H9 (cell line): ENCODE measurements at regions not wholly inside any gene's neighbourhood (a gene's known extent, or its start where the extent isn't known, plus 50 kb on each side); places are given as distances from the start of the nearest gene placed in this dataset.

Experiments used
- DNase-seq: peaks from one replicate; pipeline ENCODE4 v3.0.0-alpha.2; 2017
- H2AFZ ChIP-seq: one replicate; pipeline ENCODE4 v1.6.1; 2013; ENCODE audit warnings: mild to moderate bottlenecking, low read length, control low read depth, moderate library complexity
- H2AK5ac ChIP-seq: 2 replicates; pipeline ENCODE4 v1.6.1; 2013; ENCODE audit warnings: low read length, control low read depth, mixed read lengths; ENCODE audit not compliant: insufficient read length
- H2BK120ac ChIP-seq: one replicate; pipeline ENCODE4 v1.6.1; 2013; ENCODE audit warnings: low read depth, mild to moderate bottlenecking, low read length, control low read depth, inconsistent platforms; ENCODE audit not compliant: poor library complexity, severe bottlenecking
- H2BK12ac ChIP-seq: 2 replicates; pipeline ENCODE4 v1.6.1; 2013; ENCODE audit warnings: low read length, control low read depth, mixed read lengths, low read depth; ENCODE audit not compliant: insufficient read length
- H2BK15ac ChIP-seq: 2 replicates; pipeline ENCODE4 v1.6.1; 2013; ENCODE audit warnings: low read depth, low read length, control low read depth
- H2BK20ac ChIP-seq: one replicate; pipeline ENCODE4 v1.6.1; 2013; ENCODE audit warnings: low read depth, mild to moderate bottlenecking, low read length, control low read depth, inconsistent platforms; ENCODE audit not compliant: poor library complexity, severe bottlenecking
- H2BK5ac ChIP-seq: 2 replicates; pipeline ENCODE4 v1.6.1; 2013; ENCODE audit warnings: low read length, control low read depth, mixed read lengths; ENCODE audit not compliant: insufficient read length
- H3K14ac ChIP-seq: 2 replicates; pipeline ENCODE4 v1.6.1; 2013; ENCODE audit warnings: low read length, control low read depth; ENCODE audit not compliant: insufficient read depth
- H3K18ac ChIP-seq: 2 replicates; pipeline ENCODE4 v1.6.1; 2013; ENCODE audit warnings: low read depth, mild to moderate bottlenecking, mixed read lengths, low read length, control low read depth; ENCODE audit not compliant: insufficient read length
- H3K23ac ChIP-seq: 2 replicates; pipeline ENCODE4 v1.6.1; 2013; ENCODE audit warnings: low read length, control low read depth, mixed read lengths, low read depth; ENCODE audit not compliant: insufficient read length
- H3K23me2 ChIP-seq: 2 replicates; pipeline ENCODE4 v1.6.1; 2013; ENCODE audit warnings: low read depth, mild to moderate bottlenecking, mixed read lengths, low read length, control low read depth; ENCODE audit not compliant: insufficient read length, poor library complexity, severe bottlenecking
- H3K27ac ChIP-seq: 2 replicates; pipeline ENCODE4 v1.5.1; 2013; ENCODE audit warnings: low read length, control low read depth, mixed read lengths, low read depth; ENCODE audit not compliant: insufficient read length
- H3K27me3 ChIP-seq: 2 replicates; pipeline ENCODE4 v1.6.1; 2013; ENCODE audit warnings: low read length, control low read depth, inconsistent platforms; ENCODE audit not compliant: insufficient read depth
- H3K4ac ChIP-seq: 2 replicates; pipeline ENCODE4 v1.6.1; 2013; ENCODE audit warnings: low read depth, mild to moderate bottlenecking, control low read depth, inconsistent platforms, low read length, moderate library complexity
- H3K4me1 ChIP-seq: 2 replicates; pipeline ENCODE4 v1.6.1; 2013; ENCODE audit warnings: low read length, control low read depth, inconsistent platforms; ENCODE audit not compliant: insufficient read depth
- H3K4me2 ChIP-seq: 2 replicates; pipeline ENCODE4 v1.6.1; 2013; ENCODE audit warnings: low read length, control low read depth, mixed read lengths; ENCODE audit not compliant: insufficient read length, insufficient read depth
- H3K56ac ChIP-seq: 2 replicates; pipeline ENCODE4 v1.6.1; 2013; ENCODE audit warnings: low read depth, mild to moderate bottlenecking, mixed read lengths, low read length, control low read depth; ENCODE audit not compliant: insufficient read length
- H3K79me1 ChIP-seq: 2 replicates; pipeline ENCODE4 v1.6.1; 2013; ENCODE audit warnings: low read depth, mild to moderate bottlenecking, moderate library complexity, low read length, control low read depth, inconsistent platforms; ENCODE audit not compliant: insufficient read depth, poor library complexity, severe bottlenecking
- H3K79me2 ChIP-seq: 2 replicates; pipeline ENCODE4 v1.6.1; 2013; ENCODE audit warnings: low read length, control low read depth, inconsistent platforms; ENCODE audit not compliant: insufficient read depth
- H3K9ac ChIP-seq: 2 replicates; pipeline ENCODE4 v1.6.1; 2013; ENCODE audit warnings: low read length, control low read depth, mixed read lengths; ENCODE audit not compliant: insufficient read length; ENCODE audit errors: extremely low read depth
- H3K9me3 ChIP-seq: one replicate; pipeline ENCODE4 v1.6.1; 2013; ENCODE audit warnings: low read depth, low read length, inconsistent platforms; ENCODE audit not compliant: control insufficient read depth
- H3T11ph ChIP-seq: one replicate; pipeline ENCODE4 v1.6.1; 2013; ENCODE audit warnings: mild to moderate bottlenecking, low read length, control low read depth, inconsistent platforms
- H4K20me1 ChIP-seq: one replicate; pipeline ENCODE4 v1.6.1; 2013; ENCODE audit not compliant: control insufficient read depth, insufficient read length, insufficient read depth
- H4K5ac ChIP-seq: 2 replicates; pipeline ENCODE4 v1.6.1; 2013; ENCODE audit warnings: low read depth, mild to moderate bottlenecking, mixed read lengths, low read length, control low read depth; ENCODE audit not compliant: insufficient read length
- H4K8ac ChIP-seq: replicated peaks from 2 replicates; pipeline ENCODE4 v1.6.1; 2013; ENCODE audit warnings: low read length, control low read depth, mixed read lengths, low read depth; ENCODE audit not compliant: insufficient read length
- H4K91ac ChIP-seq: 2 replicates; pipeline ENCODE4 v1.6.1; 2013; ENCODE audit warnings: low read depth, mild to moderate bottlenecking, moderate library complexity, mixed read lengths, low read length, control low read depth; ENCODE audit not compliant: insufficient read length
- H3K27ac Mint-ChIP-seq, 3 experiments: 2 replicates in 2 of 3; 3 replicates in 1 of 3; pipeline ENCODE4 v1.8.0; 2020 to 2021; ENCODE audit warnings: mixed read lengths in 3 of 3, mild to moderate bottlenecking in 1 of 3, moderate library complexity in 1 of 3
- H3K27me3 Mint-ChIP-seq: 2 replicates; pipeline ENCODE4 v1.8.0; 2021; ENCODE audit warnings: low read depth, mild to moderate bottlenecking, moderate library complexity, mixed read lengths
- H3K36me3 Mint-ChIP-seq, 3 experiments: 2 replicates in 2 of 3; 3 replicates in 1 of 3; pipeline ENCODE4 v1.8.0; 2020 to 2021; ENCODE audit warnings: low read depth in 3 of 3, mixed read lengths in 3 of 3; ENCODE audit not compliant: insufficient read depth in 1 of 3
- H3K4me1 Mint-ChIP-seq, 2 experiments: 2 replicates each; pipeline ENCODE4 v1.8.0; 2020; ENCODE audit warnings: mixed read lengths in 2 of 2
- H3K4me3 Mint-ChIP-seq, 2 experiments: 2 replicates in 1 of 2; 3 replicates in 1 of 2; pipeline ENCODE4 v1.8.0; 2020 to 2021; ENCODE audit warnings: mild to moderate bottlenecking in 2 of 2, mixed read lengths in 2 of 2, moderate library complexity in 1 of 2
- H3K9me3 Mint-ChIP-seq, 2 experiments: 2 replicates in 1 of 2; 3 replicates in 1 of 2; pipeline ENCODE4 v1.8.0; 2020; ENCODE audit warnings: mild to moderate bottlenecking in 2 of 2, mixed read lengths in 2 of 2, moderate library complexity in 1 of 2
- WGBS: extraction: QIAGEN DNeasy Blood & Tissue Kit; methylation state at CpG from one replicate; pipeline ENCODE4 v1.1.7; 2013; ENCODE audit warnings: missing lambda C conversion rate, low lambda C conversion rate, mixed read lengths; ENCODE audit not compliant: insufficient read length; ENCODE audit errors: extremely low coverage; 5-methylcytosine and 5-hydroxymethylcytosine counted together
- TF ChIP-seq, protein P1 (sequence below): fragments of 200-600 bp; sonication (generic); conservative IDR thresholded peaks from 3 replicates; pipeline ENCODE4 v1.8.0; 2021; ENCODE audit warnings: antibody characterized with exemption, mild to moderate bottlenecking

GRCh38 chr5:57414857-57415256 is 67.8 kb downstream of the ACTBL2 start:
- Histone ChIP-seq H3K79me2 (no peaks in the 10 kb centered on the region), H3K9ac (no peak overlapping the region), H2BK20ac (no peak overlapping the region), H3K79me1 (no peaks in the 10 kb centered on the region), H3K27ac (no peak overlapping the region), H2AK5ac (no peak overlapping the region), H3K18ac (no peak overlapping the region), H3K56ac (no peak overlapping the region), H4K5ac (no peak overlapping the region), H4K20me1 (no peaks in the 10 kb centered on the region), H2BK120ac (no peak overlapping the region), H3K23ac (no peak overlapping the region), H3K27me3 (no peaks in the 10 kb centered on the region), H3K23me2 (no peaks in the 10 kb centered on the region), H2AFZ (no peak overlapping the region), H2BK15ac (no peak overlapping the region), H2BK12ac (no peak overlapping the region), H3T11ph (no peak overlapping the region), H3K4ac (no peak overlapping the region), H2BK5ac (no peak overlapping the region), H3K4me1 (no peaks in the 10 kb centered on the region), H4K91ac (no peak overlapping the region), H4K8ac (no peak overlapping the region), H3K14ac (no peak overlapping the region), H3K9me3 (no peaks in the 10 kb centered on the region), H3K4me2 (no peak overlapping the region)
- H3K36me3 Mint-ChIP-seq, result no peaks in the 10 kb centered on the region
- H3K27me3 Mint-ChIP-seq, result no peaks in the 10 kb centered on the region
- TF ChIP-seq, protein P1, sequence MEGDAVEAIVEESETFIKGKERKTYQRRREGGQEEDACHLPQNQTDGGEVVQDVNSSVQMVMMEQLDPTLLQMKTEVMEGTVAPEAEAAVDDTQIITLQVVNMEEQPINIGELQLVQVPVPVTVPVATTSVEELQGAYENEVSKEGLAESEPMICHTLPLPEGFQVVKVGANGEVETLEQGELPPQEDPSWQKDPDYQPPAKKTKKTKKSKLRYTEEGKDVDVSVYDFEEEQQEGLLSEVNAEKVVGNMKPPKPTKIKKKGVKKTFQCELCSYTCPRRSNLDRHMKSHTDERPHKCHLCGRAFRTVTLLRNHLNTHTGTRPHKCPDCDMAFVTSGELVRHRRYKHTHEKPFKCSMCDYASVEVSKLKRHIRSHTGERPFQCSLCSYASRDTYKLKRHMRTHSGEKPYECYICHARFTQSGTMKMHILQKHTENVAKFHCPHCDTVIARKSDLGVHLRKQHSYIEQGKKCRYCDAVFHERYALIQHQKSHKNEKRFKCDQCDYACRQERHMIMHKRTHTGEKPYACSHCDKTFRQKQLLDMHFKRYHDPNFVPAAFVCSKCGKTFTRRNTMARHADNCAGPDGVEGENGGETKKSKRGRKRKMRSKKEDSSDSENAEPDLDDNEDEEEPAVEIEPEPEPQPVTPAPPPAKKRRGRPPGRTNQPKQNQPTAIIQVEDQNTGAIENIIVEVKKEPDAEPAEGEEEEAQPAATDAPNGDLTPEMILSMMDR, result no peak
- WGBS, result no CpG with 5 or more reads among the region's 2 CpGs
- peaks cover 0 to 9% of the 10 kb centered on the region in 2 experiments; a peak in 2 of 4 replicates for H3K4me1 Mint-ChIP-seq
- DNase-seq, result no peak
- no peak overlapping the region for H3K27ac Mint-ChIP-seq
- H3K9me3 Mint-ChIP-seq, result no peaks in the 10 kb centered on the region
- no peak overlapping the region for H3K4me3 Mint-ChIP-seq
